ENCODE measurements at regions not wholly inside any gene's neighbourhood (a gene's known extent, or its start where the extent isn't known, plus 50 kb on each side); places are given as distances from the start of the nearest gene placed in this dataset.
A peak's percentile ranks its signal among the peaks of the same experiment; 100 is the strongest.
"Not testable (repeated sequence)": the region's sequence is repeated elsewhere in the genome, so short reads cannot be mapped to it uniquely, and the experiment has no call there.

DNA sequence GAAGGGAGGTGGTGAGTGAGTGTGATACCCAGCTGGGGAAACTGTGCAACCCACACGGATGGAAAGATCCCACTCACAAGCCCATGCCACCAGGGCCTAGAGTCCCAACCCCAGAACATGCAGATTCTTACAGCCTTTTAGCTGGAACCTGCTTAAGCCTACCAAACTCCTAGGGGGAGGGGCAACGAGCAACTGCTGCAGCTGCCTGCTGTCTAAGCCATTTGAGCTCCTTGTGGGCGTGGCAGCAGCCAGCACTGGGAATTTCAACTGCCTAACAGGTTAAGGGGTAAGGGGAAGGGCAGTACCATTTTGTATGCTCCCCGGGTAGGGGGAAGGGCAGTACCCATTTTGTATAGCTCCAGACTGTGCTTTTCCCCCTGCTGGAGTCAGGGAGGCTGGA is 673.2 kb upstream of the BCHE start:
- DNase-seq, result no peak

DNA sequence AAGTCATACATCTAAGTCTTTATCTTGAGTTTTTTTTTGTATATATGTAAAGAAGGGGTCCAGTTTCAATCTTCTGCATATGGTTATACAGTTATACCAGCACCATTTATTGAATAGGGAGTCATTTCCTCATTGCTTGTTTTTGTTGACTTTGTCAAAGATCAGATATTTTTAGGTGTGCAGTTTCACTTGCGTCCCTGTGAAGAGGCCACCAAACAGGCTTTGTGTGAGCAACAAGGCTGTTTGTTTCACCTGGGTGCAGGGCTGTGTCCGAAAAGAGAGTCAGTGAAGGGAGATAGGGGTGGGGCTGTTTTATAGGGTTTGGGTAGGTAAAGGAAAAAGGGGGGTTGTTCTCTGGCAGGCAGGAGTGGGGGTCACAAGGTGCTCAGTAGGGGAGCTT is 663.2 kb upstream of the BCHE start:
- DNase-seq, result not testable (repeated sequence)

DNA sequence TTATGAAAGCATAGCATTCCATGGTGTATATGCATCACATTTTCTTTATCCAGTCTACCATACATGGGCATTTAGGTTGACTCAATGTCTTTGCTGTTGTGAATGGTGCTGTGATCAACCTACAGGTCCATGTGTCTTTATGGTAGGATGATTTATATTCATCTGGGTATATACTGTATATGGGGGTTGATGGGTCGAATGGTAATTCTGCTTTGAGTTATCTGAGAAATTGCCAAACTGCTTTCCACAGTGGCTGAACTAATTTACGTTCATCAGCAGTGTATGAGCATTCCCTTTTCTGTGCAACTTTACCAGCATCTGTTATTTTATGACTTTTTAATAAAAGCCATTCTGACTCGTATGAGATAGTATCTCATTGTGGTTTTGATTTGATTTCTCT is 662.4 kb upstream of the BCHE start:
- DNase-seq, result no peak

DNA sequence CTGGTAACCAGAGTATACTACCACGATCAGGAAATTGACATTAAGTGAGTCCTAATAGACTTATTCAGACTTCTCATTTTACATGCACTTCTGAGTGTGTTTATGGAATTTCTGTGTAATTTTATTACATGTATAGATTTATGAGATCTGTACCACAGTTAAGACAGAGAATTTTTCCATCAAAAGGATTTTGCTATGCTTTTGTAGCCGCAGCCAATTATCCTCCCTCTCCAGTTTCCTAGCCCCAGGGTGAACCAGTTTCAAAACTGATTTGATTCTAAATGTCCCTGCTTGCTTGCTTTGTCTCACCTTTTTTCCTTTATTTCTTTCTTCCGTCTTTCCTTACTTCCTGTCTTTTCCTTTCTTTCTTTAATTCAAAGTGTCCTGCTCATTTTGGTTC is 661.2 kb upstream of the BCHE start:
- DNase-seq, result no peak

DNA sequence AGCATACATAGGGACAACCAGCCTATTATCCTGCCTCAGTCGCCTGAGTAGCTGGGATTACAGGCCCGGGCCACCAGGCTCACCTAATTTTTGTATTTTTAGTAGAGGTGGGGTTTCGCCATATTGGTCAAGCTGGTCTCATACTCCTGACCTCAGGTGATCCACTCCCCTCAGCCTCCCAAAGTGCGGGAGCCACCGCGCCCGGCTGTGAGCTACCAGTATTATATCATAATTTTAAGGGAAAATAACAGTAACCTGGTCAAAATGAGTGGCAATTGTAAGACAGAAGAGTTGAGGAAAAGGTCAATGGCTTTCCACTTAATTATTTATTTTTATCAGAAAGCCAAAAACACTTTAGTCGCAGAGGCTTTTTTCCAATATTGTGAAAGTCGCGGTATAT is 652.6 kb upstream of the BCHE start:
- no peak for DNase-seq

DNA sequence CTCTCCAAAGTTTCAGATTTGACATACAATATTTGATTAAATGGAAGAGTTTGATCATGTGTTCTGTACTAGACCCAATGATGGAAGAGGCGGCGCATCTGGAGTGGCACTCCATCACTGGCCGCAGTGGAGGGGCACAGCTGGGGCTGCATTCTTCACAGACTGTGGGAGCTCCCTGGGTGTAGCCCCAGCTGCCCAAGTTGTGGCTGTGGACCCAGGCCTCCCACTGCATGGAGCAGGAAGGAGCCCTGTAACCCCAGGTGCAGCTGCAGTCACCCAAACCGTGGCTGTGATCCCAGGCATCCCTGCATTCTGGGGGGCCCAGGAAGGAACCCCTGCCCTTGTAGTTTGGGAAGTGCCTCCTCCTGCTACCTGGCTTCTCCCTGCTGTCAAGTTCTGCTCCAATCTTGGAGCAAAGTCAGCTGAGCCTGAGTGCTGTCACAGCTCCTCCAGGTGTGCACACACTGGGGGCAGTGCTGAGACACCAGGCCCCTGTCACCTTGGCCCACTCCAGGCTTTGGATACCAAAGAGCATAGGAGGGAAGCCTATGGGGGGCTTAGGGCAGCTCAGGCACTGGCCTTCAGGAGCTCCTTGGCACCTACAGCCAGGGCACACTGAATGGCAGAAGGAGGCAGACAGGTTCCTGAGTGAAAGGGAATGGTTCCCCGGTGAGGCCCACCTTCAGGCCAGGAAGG is 651.9 kb upstream of the BCHE start:
- DNase-seq, result no peak

DNA sequence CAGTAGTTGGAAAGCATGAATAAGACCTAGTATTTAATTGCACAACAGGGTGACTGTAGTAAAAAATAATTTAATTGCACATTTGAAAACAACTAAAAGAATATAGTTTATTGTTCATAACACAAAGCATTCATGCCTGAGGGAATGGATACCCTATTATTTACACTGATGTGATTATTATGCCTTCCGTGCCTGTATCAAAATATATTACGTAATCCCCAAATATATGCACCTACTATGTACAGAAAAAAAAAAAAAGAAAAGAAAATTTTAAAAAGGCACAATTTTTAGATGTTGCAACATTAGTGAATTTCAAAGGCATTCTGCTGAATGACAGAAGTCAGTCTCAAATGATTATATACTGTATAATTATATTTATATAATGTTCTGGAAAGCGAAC is 647.2 kb upstream of the BCHE start:
- DNase-seq, result no peak

DNA sequence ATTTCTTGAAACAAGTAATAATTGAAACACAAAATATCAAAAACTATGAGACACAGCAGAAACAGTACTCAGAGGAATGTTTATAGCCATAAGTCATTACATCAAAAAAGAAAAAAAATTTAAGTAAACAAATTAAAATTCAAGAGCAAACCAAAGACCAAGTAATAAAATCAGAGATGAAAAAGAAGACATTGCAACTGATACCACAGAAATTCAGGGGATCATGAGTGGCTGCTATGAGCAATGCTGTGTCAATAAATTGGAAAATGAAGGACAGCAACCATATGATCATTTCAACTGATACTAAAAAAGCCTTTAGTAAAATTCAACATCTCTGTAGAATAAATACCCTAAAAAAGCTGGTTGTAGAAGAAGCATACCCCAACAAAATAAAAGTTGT is 644.1 kb upstream of the BCHE start:
- no peak for DNase-seq

DNA sequence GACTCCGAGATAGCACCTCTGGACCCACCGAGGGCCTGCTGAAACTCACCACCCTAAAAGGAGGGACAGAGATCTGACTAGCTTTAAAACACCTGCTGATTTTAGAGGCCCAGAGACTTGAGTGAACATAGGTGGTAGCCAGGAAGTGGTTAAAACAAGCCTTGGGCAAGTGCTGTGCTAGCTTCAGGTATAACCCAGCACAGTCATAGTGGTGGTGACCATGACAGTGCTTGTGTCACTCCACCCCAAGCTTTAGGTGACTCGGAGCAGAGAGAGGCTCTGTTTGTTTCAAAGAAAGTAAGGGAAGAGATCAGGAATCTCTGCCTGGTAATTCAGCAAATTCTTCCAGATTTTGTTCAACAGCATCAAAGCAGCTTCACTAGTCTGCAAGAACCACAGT is 641.1 kb upstream of the BCHE start:
- no peak for DNase-seq

DNA sequence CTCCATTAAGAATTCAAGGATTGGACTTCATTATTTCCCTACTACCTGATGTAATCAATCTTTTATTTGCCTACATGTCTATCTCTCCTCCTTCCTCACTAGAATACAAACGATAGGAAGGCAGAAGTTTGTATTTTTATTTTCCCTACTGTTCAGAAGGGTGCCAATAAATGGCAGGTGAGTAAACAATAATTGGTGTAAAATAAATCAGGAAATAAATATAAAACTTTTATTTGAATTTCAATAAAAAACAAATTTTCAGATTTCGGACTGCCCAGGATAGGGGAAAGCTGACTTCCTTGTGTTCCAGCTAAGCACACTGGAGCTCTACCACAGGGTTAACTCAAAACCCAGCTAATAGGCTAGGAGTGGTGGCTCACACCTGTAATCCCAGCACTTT is 636.3 kb upstream of the BCHE start:
- no peak for DNase-seq

DNA sequence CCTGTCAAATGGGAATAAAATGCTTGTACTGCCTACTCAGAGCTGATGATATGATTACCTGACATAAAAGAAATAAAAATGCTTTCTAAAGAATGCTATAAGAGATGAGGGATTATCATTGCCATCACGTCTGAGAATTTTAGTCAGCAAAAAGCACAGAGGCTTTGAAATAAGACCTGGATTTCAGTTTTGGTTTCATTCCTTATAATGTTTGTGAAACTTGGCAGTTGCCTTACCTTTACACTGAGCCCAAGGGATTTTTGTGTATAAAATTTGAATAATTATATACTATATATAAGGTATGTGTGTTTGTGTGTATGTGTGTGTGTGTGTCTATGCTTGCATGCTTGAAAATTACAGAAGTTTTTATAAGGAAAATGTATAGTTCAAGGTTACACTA is 634.8 kb upstream of the BCHE start:
- no peak for DNase-seq

DNA sequence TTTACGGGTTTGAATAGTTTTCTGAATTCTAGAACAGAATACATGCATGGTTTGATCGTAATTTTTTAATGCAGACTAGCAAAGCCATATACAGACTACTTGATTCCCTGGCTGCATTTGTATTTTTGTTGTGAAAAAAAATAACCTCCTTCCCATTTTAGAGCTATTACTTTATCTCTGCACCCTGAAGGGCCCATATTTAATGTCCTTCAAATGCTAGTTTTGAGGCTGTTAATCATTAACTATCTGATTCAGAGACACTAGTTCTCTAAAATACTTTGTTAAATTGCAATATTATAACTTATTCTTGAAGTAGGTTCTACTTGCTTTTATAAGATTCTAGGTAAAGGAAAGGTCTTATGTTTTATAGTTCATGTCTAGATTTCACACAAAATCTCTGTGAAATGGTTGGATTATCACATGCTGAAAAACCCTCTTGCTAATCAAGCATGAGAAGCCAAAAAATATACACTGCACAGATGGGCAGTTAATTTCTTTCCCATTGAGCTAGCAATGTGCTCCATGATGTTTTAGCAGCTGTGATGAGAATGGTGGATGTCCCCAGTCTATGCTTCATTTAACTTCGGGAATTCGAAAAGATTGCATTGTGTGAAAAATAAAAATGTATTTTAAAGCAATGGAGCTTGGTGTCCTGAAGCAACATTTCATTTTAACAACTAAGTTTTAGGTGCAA is 634.0 kb upstream of the BCHE start:
- no peak for DNase-seq

DNA sequence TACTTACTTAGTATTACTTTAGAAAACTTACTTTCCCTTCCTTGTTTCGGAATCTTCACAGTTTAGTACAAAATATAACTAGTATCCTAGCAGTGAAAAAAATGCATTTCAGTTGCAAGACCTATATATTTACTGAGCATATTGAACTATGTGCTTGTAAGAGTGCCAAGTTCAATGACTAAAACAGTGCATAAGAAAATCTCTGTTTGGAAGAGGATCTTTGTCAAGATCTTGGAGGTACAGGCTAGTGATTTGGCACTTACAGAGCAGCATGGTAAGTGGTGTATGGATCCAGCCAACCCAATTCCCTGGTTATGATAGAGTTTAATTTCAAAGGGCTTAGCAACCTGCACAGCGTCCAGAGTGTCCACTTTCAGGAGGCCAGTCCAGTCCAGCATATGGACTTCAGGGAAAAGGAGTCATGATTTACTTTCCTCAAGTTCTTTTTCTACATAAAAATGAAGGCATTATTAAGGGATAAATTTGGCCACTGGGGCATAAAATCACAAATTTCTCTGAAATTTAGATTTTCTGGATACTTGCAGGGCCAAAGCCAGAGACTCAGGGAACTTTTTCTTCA is 625.8 kb upstream of the BCHE start:
- DNase-seq, result peak; percentile 53

DNA sequence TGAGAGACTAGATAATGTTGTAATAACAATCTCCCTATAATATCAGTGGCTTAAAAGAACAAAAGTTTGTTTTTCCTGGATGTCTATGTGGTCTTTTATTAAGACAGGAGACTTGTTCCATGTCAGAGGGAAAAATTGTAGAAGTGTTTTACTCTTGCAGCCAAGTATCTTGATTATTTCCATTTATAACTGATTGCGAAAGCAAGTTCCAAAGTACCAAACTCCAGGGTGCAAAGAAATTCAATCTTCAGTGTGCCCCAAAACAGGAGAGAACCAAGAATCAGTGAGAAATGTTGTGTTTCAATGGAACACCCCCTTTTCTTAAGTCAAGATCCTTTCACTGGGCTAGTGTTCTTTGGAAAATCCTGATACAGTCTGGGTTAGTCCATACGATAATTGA is 624.4 kb upstream of the BCHE start:
- DNase-seq, result no peak

DNA sequence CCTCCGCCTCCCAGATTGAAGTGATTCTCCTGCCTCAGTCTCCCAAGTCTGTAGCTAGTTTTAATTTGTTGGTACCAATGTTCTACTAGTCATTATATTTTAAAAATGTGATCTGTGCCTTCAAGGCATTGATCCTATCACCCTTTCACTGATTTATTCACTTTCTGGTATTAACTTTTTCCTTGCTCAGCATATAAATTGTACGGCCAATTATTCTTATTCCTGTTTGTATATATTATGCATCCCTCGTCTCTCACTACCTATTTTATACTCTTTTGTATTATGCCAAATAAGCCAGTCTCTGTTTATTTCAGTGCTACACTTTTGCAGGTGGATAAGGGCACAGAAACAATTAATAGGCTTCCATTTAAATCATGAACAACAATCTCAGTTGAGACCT is 620.2 kb upstream of the BCHE start:
- no peak for DNase-seq

DNA sequence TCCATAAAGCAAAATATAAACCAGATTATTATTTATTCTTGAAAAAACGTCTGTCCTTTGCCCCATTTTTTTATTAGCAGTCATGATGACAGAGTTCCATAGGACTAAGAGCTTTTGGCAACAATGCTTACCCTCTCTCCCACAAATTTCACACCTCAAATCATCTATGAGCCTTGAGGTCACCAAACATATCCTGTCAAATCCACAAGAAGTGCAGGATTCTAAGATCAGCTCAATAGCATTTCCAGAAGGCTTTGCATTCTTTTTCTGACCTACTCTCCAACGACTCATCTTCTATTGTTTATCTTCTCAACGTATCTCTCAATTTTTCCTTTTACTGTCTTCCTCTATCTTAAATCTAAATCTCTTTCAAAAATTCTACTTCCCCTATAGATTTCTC is 619.1 kb upstream of the BCHE start:
- DNase-seq, result no peak

DNA sequence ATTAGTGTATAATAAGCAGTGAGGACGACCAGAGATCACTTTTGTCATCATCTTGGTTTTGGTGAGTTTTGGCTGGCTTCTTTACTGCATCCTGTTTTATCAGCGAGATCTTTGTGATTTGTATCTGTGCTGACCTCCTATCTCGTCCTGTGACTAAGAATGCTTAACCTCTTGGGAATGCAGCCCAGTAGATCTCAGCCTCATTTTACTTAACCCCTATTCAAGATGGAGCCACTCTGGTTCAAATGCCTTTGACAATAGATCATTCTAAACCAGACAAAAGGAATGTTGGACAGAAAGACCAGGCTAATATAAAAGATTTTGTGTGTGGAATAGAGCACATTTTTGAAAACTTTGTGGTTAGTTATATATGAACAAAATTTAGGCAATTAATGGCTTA is 618.5 kb upstream of the BCHE start:
- DNase-seq, result no peak

DNA sequence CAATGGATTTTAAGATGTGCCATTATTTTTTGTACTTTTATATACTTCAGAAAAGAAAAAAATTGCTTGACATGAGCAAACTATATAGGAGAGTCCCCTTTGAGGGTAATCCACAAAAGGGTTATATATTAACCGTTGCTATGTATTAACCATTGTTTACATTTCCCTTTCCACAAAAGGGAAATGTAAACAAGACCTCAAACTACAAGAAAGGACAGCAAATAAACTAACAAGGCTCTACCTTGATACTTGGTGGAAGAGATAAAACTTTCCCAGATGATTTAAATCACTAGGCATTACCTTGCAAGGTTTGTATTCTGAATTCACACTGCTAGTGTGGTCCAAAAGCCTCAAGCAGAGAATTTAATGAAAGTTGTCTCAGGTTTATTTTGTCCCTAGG is 616.3 kb upstream of the BCHE start:
- no peak for DNase-seq

DNA sequence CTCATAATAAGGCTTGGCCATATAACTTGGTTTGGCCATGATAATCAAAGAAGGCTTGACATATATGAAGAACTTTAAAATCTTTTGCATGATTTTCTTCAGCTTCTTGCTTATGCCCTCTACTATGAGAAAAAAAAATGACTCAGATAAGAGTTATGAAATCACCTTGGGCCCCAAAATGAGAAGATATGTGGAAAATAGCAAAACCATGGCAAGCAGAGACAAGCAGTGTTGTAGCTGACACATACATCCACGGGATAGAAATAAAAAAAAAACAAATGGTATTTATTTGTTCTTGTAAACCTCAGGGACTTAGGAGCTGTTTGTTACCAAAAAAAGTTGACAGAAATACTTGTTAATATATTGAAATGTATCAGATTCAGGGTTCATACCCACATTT is 614.8 kb upstream of the BCHE start:
- DNase-seq, result no peak

DNA sequence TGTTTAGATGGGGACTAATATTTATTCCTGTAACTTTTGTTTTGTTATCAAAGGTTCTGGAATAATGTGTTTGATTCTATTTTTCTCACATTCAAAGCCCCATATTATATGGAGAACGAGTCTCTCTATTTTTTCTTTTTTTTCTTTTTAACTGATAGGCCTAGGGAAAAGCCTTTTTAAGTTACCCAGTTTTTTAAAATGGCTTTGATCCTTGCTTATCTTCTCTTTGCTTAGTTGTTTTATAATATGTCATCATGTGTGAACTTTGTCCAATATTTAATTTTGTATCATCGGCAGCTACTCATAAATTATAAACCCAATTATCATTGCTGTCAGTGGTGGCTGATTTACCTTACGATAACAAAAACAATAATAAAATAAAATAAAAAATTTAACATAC is 610.3 kb upstream of the BCHE start:
- no peak for DNase-seq

DNA sequence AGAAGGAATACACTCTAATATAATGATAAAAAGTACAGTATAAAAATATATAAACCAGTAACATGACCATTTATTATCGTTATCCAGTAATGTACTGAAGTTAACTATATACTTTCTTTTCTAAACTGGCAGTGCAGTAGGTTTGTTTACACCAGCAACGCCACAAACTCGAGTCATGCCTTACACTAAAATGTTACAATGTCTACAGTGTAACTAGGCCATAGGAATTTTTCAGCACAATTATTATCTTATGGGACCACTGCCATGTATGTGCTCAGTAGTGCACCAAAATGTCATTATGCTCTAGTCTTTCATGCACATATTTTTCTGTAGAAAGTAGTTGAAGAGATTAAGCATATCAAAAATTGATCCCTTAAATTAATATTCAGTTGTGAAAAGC is 609.8 kb upstream of the BCHE start:
- DNase-seq, result no peak

DNA sequence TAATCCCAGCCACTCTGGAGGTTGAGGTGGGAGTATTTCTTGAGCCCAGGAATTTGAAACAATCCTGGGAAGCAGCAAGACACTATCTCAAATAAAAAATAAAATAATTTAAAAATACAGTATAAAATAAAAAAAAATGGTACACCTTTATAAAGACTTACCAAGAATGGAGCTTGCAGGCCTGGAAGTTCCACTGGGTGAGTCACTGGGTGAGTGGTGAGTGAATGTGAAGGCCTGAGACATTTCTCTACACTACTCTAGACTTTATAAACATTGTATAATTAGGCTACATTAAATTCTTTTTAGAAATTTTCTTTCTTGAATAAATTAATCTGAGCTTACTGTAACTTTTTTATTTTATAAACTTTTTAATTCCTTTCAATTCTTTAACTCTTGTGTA is 609.1 kb upstream of the BCHE start:
- no peak for DNase-seq

DNA sequence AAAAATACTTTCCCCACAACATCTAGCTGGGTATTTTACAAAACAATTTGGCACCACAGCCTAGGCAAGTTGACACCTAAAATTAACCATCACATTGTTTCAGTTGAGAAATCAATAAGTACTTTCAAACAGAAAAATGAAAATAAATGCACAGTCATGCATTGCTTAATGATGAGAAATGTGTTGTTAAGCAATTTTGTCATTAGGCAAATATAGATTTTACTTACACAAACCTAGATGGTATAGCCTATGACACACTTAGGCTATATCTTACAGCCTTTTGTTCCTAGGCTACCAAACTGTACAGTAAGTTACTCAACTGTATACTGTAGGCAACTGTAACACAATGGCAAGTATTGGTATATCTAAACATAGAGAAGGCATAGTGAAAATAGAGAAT is 608.6 kb upstream of the BCHE start:
- no peak for DNase-seq

DNA sequence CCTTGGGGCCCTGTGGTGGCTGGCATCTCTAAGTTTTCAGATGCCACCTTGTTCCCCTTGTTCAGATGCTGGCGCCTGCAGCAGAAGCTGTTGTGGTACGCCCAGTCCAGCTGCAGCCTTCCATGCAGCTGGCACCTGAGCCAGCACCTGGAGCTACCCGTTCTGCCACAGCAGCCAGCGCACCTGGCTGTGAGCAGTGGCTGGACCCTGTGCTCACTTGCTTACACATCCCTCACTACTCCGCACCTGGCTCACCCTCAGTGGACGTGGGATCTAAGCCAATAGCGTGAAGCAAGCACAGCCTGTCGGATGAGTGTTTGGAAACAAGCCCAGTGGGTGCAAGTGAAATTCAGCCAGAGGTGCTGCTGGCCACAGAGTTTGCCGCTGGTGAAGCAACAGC is 607.5 kb upstream of the BCHE start:
- DNase-seq, result no peak

DNA sequence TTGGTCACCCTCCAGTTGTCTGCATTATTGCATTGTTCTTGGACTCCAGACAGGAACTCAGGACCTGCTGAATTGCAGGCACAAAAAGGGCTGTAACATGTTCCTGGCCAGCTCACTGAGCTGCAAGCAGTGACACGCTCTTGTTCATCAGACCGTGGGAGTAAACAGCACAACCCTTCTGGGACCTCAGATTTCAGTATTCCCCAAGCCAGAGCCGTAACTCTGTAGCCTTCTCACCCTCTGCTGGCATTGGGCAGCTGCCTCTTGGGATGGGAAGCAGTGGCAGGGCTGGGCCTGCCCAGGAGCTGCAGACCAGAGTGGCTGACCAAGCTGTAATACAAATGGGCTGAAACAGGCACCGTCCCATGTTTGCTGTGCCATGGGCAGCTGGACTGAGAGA is 607.1 kb upstream of the BCHE start:
- no peak for DNase-seq

Data from right hindlimb (tissue), 1 donor.